ENCODE measurements at regions not wholly inside any gene's neighbourhood (a gene's known extent, or its start where the extent isn't known, plus 50 kb on each side); places are given as distances from the start of the nearest gene placed in this dataset.

DNA sequence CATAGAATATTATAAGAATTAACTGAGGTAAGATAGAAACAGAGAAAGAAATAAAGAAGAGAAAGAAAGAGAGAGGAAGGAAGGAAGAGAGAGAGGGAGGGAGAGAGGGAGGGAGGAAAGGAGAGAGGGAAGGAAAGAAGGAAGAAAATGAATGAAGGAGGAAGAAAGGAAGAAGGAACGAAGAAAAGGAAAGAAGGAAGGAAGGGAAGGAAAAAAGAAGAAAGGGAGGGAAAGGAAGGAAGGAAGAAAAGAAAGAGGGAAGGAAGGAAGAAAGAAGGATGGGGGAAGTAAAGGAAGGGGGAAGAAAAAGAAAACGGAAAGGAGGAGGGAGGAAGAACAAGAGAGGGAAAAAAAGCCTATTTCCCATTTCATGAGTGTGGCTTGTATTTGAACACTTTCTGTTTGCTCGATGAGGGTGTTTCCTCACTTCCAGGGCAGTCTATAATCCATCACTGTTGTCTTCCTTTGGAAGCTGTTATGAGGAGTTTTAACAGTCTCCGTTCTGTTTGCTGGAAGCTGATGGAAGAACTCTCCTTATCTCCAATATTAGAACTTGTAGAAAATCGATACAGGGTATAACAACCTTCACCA lies 402.4 kb downstream of the TMEM114 start:
- TF ChIP-seq, protein P1, sequence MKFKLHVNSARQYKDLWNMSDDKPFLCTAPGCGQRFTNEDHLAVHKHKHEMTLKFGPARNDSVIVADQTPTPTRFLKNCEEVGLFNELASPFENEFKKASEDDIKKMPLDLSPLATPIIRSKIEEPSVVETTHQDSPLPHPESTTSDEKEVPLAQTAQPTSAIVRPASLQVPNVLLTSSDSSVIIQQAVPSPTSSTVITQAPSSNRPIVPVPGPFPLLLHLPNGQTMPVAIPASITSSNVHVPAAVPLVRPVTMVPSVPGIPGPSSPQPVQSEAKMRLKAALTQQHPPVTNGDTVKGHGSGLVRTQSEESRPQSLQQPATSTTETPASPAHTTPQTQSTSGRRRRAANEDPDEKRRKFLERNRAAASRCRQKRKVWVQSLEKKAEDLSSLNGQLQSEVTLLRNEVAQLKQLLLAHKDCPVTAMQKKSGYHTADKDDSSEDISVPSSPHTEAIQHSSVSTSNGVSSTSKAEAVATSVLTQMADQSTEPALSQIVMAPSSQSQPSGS (IDR thresholded peaks at IDR 0.05; ENCODE audit: low read length) = no peak
- TF ChIP-seq RXRA (IDR thresholded peaks at IDR 0.05; ENCODE audit: insufficient read depth, low read depth, low read length) (no peak), POLR2A (IDR thresholded peaks at IDR 0.05; ENCODE audit: control extremely low read depth in 1 of 2, low read depth in 2 of 2, low read length in 2 of 2) (no peak), CHD2 (IDR thresholded peaks at IDR 0.05; ENCODE audit: low read length) (no peak), EZH2 (IDR thresholded peaks at IDR 0.05; ENCODE audit: low read depth, low read length, severe bottlenecking) (no peak), HDAC2 (IDR thresholded peaks at IDR 0.05; ENCODE audit: borderline replicate concordance in 1 of 2, low read depth in 2 of 2, low read length in 2 of 2) (no peak), TCF12 (IDR thresholded peaks at IDR 0.05; ENCODE audit: low read depth, low read length) (no peak), BRCA1 (IDR thresholded peaks at IDR 0.05; ENCODE audit: low read depth, low read length) (no peak), POLR2AphosphoS5 (IDR thresholded peaks at IDR 0.05; ENCODE audit: low read depth, low read length) (no peak), JUN (IDR thresholded peaks at IDR 0.05; ENCODE audit: low read depth, low read length) (no peak), JUND (IDR thresholded peaks at IDR 0.05; ENCODE audit: low read length) (no peak)
- TF ChIP-seq, protein P2, sequence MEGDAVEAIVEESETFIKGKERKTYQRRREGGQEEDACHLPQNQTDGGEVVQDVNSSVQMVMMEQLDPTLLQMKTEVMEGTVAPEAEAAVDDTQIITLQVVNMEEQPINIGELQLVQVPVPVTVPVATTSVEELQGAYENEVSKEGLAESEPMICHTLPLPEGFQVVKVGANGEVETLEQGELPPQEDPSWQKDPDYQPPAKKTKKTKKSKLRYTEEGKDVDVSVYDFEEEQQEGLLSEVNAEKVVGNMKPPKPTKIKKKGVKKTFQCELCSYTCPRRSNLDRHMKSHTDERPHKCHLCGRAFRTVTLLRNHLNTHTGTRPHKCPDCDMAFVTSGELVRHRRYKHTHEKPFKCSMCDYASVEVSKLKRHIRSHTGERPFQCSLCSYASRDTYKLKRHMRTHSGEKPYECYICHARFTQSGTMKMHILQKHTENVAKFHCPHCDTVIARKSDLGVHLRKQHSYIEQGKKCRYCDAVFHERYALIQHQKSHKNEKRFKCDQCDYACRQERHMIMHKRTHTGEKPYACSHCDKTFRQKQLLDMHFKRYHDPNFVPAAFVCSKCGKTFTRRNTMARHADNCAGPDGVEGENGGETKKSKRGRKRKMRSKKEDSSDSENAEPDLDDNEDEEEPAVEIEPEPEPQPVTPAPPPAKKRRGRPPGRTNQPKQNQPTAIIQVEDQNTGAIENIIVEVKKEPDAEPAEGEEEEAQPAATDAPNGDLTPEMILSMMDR (IDR thresholded peaks at IDR 0.05; ENCODE audit: control extremely low read depth in 1 of 3, insufficient read depth in 1 of 3, low read depth in 1 of 3, low read length in 3 of 3) = no peak
- TF ChIP-seq, protein P3, sequence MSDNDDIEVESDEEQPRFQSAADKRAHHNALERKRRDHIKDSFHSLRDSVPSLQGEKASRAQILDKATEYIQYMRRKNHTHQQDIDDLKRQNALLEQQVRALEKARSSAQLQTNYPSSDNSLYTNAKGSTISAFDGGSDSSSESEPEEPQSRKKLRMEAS (IDR thresholded peaks at IDR 0.05) = no peak
- TF ChIP-seq, protein P4, sequence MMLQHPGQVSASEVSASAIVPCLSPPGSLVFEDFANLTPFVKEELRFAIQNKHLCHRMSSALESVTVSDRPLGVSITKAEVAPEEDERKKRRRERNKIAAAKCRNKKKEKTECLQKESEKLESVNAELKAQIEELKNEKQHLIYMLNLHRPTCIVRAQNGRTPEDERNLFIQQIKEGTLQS (IDR thresholded peaks at IDR 0.05; ENCODE audit: insufficient read depth, low read depth, low read length) = no peak
